BLaER1 treated with 17β-estradiol and CSF1 and Interleukin-3, amounts not matched to agents 10 nM and 100 nM (cell line): ENCODE measurements at regions not wholly inside any gene's neighbourhood (a gene's known extent, or its start where the extent isn't known, plus 50 kb on each side); places are given as distances from the start of the nearest gene placed in this dataset.

ENCODE experiments used
- H3K27ac ChIP-seq, 11 experiments: shearing (Covaris generic); formaldehyde crosslinking; 2 replicates each; pipeline ENCODE4 v1.8.1; 2022
- H3K27me3 ChIP-seq, 11 experiments: shearing (Covaris generic); formaldehyde crosslinking; 2 replicates each; pipeline ENCODE4 v1.8.1; 2022
- H3K36me3 ChIP-seq, 11 experiments: shearing (Covaris generic); formaldehyde crosslinking; 2 replicates each; pipeline ENCODE4 v1.8.1; 2022
- H3K4me1 ChIP-seq, 10 experiments: shearing (Covaris generic); formaldehyde crosslinking; 2 replicates each; pipeline ENCODE4 v1.8.1; 2022
- H3K4me2 ChIP-seq, 11 experiments: shearing (Covaris generic); formaldehyde crosslinking; 2 replicates each; pipeline ENCODE4 v1.8.1; 2022
- H3K4me3 ChIP-seq, 10 experiments: shearing (Covaris generic); formaldehyde crosslinking; 2 replicates each; pipeline ENCODE4 v1.8.1; 2022
- H3K9ac ChIP-seq, 11 experiments: shearing (Covaris generic); formaldehyde crosslinking; 2 replicates each; pipeline ENCODE4 v1.8.1; 2022
- H3K9me3 ChIP-seq, 11 experiments: shearing (Covaris generic); formaldehyde crosslinking; replicated peaks in 1 of 11; 2 replicates each; pipeline ENCODE4 v1.8.1; 2022
- H4K20me1 ChIP-seq, 11 experiments: shearing (Covaris generic); formaldehyde crosslinking; 2 replicates each; pipeline ENCODE4 v1.8.1; 2022
- Cebpa-rat ChIP-seq, 11 experiments: shearing (Covaris generic); IDR thresholded peaks; 2 replicates each; pipeline ENCODE4 v1.8.1; 2022

DNA sequence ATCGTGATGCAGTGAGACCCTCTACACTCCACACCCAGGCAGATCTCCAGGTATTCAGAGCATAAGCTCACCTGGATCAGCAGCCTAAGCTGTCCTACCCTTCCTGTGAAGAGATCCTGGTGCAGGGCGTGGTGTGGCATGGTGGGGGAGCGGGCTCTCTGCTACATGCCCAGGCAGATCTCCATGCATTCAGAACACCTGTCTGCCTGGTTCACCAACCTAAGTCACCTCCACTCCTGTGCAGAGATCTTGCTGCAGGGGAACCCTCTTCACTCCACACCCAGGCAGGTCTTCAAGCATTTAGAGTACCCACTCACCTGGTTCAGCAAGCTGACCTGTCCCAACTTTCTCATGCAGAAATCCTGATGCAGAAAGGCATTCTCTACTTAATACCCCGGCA lies 394.4 kb upstream of the SEMA3A start:
- H3K4me3 ChIP-seq, result no peak overlapping the region
- no peaks in the 10 kb centered on the region for H3K9me3 ChIP-seq
- no peak overlapping the region for H3K4me2 ChIP-seq
- H4K20me1 ChIP-seq, result no peaks in the 10 kb centered on the region
- H3K9ac ChIP-seq, result no peak overlapping the region
- H3K36me3 ChIP-seq, result no peaks in the 10 kb centered on the region
- H3K27me3 ChIP-seq, result no peaks in the 10 kb centered on the region
- no peak for TF ChIP-seq Cebpa-rat (IDR thresholded peaks at IDR 0.05)
- H3K27ac ChIP-seq, result no peak overlapping the region
- H3K4me1 ChIP-seq, result no peaks in the 10 kb centered on the region

- Histone ChIP-seq H3K4me3 (no peak overlapping the region), H4K20me1 (no peaks in the 10 kb centered on the region), H3K9me3 (no peaks in the 10 kb centered on the region), H3K4me2 (no peak overlapping the region), H3K9ac (no peak overlapping the region), H3K36me3 (no peaks in the 10 kb centered on the region), H3K27me3 (no peaks in the 10 kb centered on the region), H3K27ac (no peak overlapping the region), H3K4me1 (no peaks in the 10 kb centered on the region)
- TF ChIP-seq Cebpa-rat (IDR thresholded peaks at IDR 0.05), result no peak
Measured at GRCh38 chr7:84583331-84583730, 388.7 kb upstream of the SEMA3A start.

- no peaks in the 10 kb centered on the region for H3K4me1 ChIP-seq
- H3K9me3 ChIP-seq, result no peaks in the 10 kb centered on the region
- no peak overlapping the region for H3K27ac ChIP-seq
Measured at GRCh38 chr7:84582747-84583146, 388.2 kb upstream of the SEMA3A start.

GRCh38 chr7:84578825-84579224 lies 384.2 kb upstream of the SEMA3A start:
- no peaks in the 10 kb centered on the region for H4K20me1 ChIP-seq
- H3K9ac ChIP-seq, result no peak overlapping the region
- no peak for TF ChIP-seq Cebpa-rat (IDR thresholded peaks at IDR 0.05)
- H3K9me3 ChIP-seq, result no peaks in the 10 kb centered on the region
- no peak overlapping the region for H3K27ac ChIP-seq
- H3K36me3 ChIP-seq, result no peaks in the 10 kb centered on the region
- no peaks in the 10 kb centered on the region for H3K27me3 ChIP-seq
- H3K4me2 ChIP-seq, result no peak overlapping the region
- H3K4me1 ChIP-seq, result no peaks in the 10 kb centered on the region
- H3K4me3 ChIP-seq, result no peak overlapping the region

More at GRCh38 chr7:84582747-84583146, 388.2 kb upstream of the SEMA3A start:
- no peak overlapping the region for H3K9ac ChIP-seq
- no peak overlapping the region for H3K4me3 ChIP-seq
- H3K4me2 ChIP-seq, result no peak overlapping the region
- H3K36me3 ChIP-seq, result no peaks in the 10 kb centered on the region
- H4K20me1 ChIP-seq, result no peaks in the 10 kb centered on the region
- TF ChIP-seq Cebpa-rat (IDR thresholded peaks at IDR 0.05), result no peak
- no peaks in the 10 kb centered on the region for H3K27me3 ChIP-seq

- H3K36me3 ChIP-seq, result no peaks in the 10 kb centered on the region
- H3K27me3 ChIP-seq, result no peaks in the 10 kb centered on the region
- H4K20me1 ChIP-seq, result no peaks in the 10 kb centered on the region
- H3K9me3 ChIP-seq, result no peaks in the 10 kb centered on the region
- H3K4me3 ChIP-seq, result no peak overlapping the region
- no peaks in the 10 kb centered on the region for H3K4me1 ChIP-seq
- peak overlapping the region in 1 of 11 experiments; percentile 28; a peak in 1 of 22 replicates for H3K27ac ChIP-seq
- no peak overlapping the region for H3K9ac ChIP-seq
- TF ChIP-seq Cebpa-rat (IDR thresholded peaks at IDR 0.05), result no peak
- no peak overlapping the region for H3K4me2 ChIP-seq
Measured at GRCh38 chr7:84568781-84569180, 374.2 kb upstream of the SEMA3A start.

DNA sequence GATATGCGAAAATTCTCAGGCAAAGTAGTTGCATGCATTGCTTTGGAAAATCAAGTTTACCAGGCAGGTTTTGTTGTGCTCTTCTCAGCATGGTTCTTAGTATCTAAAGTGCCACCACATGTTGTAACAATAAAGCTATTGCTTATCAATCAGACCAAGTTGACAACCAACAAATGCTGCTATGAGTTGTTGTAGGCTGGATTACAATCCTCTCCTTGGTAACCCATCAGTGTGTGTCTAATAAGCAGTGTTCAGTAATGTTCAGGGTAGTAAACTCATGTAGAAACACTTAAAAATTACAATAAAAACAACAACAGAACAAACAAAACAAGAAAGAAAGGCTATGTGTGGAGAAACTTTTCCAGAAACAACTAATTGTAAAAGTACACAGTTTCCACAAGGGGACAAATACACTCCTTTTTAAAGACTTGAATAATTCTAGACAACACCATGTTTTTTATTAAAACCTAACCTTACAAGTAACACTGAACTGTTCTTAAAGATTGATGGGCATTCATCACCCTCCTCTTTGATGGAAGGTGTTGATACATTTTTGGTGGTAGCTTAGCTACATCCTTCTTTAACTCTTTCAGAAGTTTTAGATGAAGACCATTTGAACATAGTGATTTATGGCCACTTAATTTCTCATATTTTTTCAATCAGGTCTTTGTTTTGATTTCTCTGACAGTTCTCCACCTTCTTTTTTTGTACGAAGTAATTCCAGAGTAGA lies 370.9 kb upstream of the SEMA3A start:
- Histone ChIP-seq H3K4me3 (no peak overlapping the region), H3K4me2 (no peak overlapping the region), H3K27me3 (no peaks in the 10 kb centered on the region), H3K36me3 (no peaks in the 10 kb centered on the region), H3K27ac (0 out of 22 replicates have a peak overlapping the region, but pooled peaks of 1 of the 11 experiments have one; percentile 3), H4K20me1 (no peaks in the 10 kb centered on the region), H3K9ac (no peak overlapping the region), H3K9me3 (no peaks in the 10 kb centered on the region), H3K4me1 (no peaks in the 10 kb centered on the region)
- no peak for TF ChIP-seq Cebpa-rat (IDR thresholded peaks at IDR 0.05)

DNA sequence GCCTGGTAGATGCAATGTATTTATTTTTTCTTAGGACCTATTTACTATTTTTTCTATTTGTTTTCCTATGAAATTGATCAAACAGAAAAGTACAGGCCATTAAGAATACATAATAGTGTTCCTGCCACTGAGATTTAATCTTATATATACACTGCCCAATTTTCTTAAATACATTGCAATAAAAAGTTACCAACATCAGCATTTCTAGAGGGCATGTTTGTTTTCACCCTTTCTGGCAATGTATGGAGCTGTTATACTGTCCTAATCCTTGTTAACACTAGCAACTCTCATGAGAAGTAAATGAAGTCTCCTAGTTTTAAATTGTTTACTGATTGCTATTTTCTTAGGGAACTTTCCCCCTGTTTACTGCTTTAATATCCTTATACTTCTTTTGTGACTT lies 359.1 kb upstream of the SEMA3A start:
- no peak for TF ChIP-seq Cebpa-rat (IDR thresholded peaks at IDR 0.05)
- Histone ChIP-seq H3K9me3 (peaks cover 6 to 14% (median 12%) of the 10 kb centered on the region in 11 experiments; a peak in 19 of 22 replicates), H3K27me3 (no peaks in the 10 kb centered on the region), H3K4me1 (no peaks in the 10 kb centered on the region), H3K9ac (no peak overlapping the region), H3K4me3 (no peak overlapping the region), H3K27ac (no peak overlapping the region), H3K36me3 (no peaks in the 10 kb centered on the region), H4K20me1 (no peaks in the 10 kb centered on the region), H3K4me2 (no peak overlapping the region)

DNA sequence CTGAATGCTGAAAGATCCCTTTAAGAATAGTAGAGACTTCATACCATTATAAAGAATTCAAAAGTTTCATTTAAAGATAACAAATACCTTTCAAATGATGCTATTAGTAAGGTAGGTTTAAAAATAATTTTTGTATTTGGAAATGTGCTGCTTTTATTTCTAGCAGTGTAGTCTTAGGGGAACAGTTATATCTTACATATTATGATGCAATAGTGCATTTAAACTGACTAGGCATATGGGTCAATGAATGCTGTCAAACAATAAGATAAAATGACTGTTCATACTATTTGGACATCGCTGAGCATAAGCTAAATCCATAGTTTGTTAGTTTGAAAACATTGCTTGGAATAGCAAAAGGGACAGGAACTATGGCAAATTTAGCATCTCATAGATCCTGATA lies 354.8 kb upstream of the SEMA3A start:
- H3K4me1 ChIP-seq, result 0 out of 20 replicates have a peak, but pooled peaks cover 0 to 6% (median 0%) of the 10 kb centered on the region in 10 experiments
- H3K27me3 ChIP-seq, result no peaks in the 10 kb centered on the region
- H3K36me3 ChIP-seq, result no peaks in the 10 kb centered on the region
- H3K9me3 ChIP-seq, result no peaks in the 10 kb centered on the region
- no peaks in the 10 kb centered on the region; a peak in 1 of 22 replicates for H4K20me1 ChIP-seq
- no peak overlapping the region for H3K9ac ChIP-seq
- H3K4me2 ChIP-seq, result no peak overlapping the region
- H3K27ac ChIP-seq, result no peak overlapping the region
- no peak overlapping the region for H3K4me3 ChIP-seq
- no peak for TF ChIP-seq Cebpa-rat (IDR thresholded peaks at IDR 0.05)

- H3K27ac ChIP-seq, result no peak overlapping the region
- H3K4me2 ChIP-seq, result no peak overlapping the region
- no peak for TF ChIP-seq Cebpa-rat (IDR thresholded peaks at IDR 0.05)
- no peaks in the 10 kb centered on the region; a peak in 1 of 22 replicates for H4K20me1 ChIP-seq
- no peaks in the 10 kb centered on the region for H3K36me3 ChIP-seq
- H3K9ac ChIP-seq, result no peak overlapping the region
- H3K4me1 ChIP-seq, result 0 out of 20 replicates have a peak, but pooled peaks cover 0 to 6% (median 0%) of the 10 kb centered on the region in 10 experiments
- no peaks in the 10 kb centered on the region for H3K27me3 ChIP-seq
- no peak overlapping the region for H3K4me3 ChIP-seq
- no peaks in the 10 kb centered on the region for H3K9me3 ChIP-seq
Measured at GRCh38 chr7:84548366-84549365, 354.1 kb upstream of the SEMA3A start.
